Subcutaneous abdominal adipose tissue (tissue), 5 donors: ENCODE measurements at regions not wholly inside any gene's neighbourhood (a gene's known extent, or its start where the extent isn't known, plus 50 kb on each side); places are given as distances from the start of the nearest gene placed in this dataset.
"Not testable (repeated sequence)": the region's sequence is repeated elsewhere in the genome, so short reads cannot be mapped to it uniquely, and the experiment has no call there.

Source experiments
- H3K27ac ChIP-seq: one replicate; pipeline ENCODE4 v1.7.0; 2013; ENCODE audit warnings: low read depth, mild to moderate bottlenecking, inconsistent platforms, low read length, moderate library complexity
- H3K27me3 ChIP-seq, 5 donors: one replicate each; pipeline ENCODE4 v1.7.0; 2013; ENCODE audit warnings: low read length in 5 of 5, inconsistent platforms in 1 of 5; ENCODE audit not compliant: control insufficient read depth in 5 of 5, insufficient read depth in 4 of 5
- H3K36me3 ChIP-seq, 5 donors: one replicate each; pipeline ENCODE4 v1.7.0; 2013; ENCODE audit warnings: low read length in 5 of 5; ENCODE audit not compliant: control insufficient read depth in 5 of 5, insufficient read depth in 5 of 5
- H3K4me1 ChIP-seq, 5 donors: one replicate each; pipeline ENCODE4 v1.7.0; 2013; ENCODE audit warnings: low read length in 5 of 5, mild to moderate bottlenecking in 3 of 5, moderate library complexity in 1 of 5; ENCODE audit not compliant: control insufficient read depth in 5 of 5, insufficient read depth in 5 of 5
- H3K4me3 ChIP-seq, 5 donors: one replicate each; pipeline ENCODE4 v1.7.0; 2013; ENCODE audit warnings: low read length in 5 of 5, low read depth in 1 of 5
- H3K9ac ChIP-seq, 5 donors: one replicate each; pipeline ENCODE4 v1.7.0; 2013; ENCODE audit warnings: low read length in 5 of 5, mild to moderate bottlenecking in 4 of 5, moderate library complexity in 3 of 5
- H3K9me3 ChIP-seq, 5 donors: one replicate each; pipeline ENCODE4 v1.7.0; 2013; ENCODE audit warnings: low read length in 5 of 5; ENCODE audit not compliant: control insufficient read depth in 5 of 5
- donor health status: healthy.
- donor health status: healthy.
- donor health status: healthy.
- donor health status: healthy.
- donor health status: healthy.

GRCh38 chr1:145553795-145554194 lies 54.0 kb upstream of the GPR89A start:
- not testable (repeated sequence) for H3K4me1 ChIP-seq, H3K4me3 ChIP-seq, H3K27me3 ChIP-seq, H3K9ac ChIP-seq, H3K27ac ChIP-seq, H3K36me3 ChIP-seq, H3K9me3 ChIP-seq

GRCh38 chr1:145545055-145545454 lies 62.7 kb upstream of the GPR89A start:
- Histone ChIP-seq H3K36me3 (no peaks in the 10 kb centered on the region), H3K4me1 (no peaks in the 10 kb centered on the region), H3K9ac (no peak overlapping the region)

GRCh38 chr1:145541685-145542084 lies 66.1 kb upstream of the GPR89A start:
- not testable (repeated sequence) for H3K27ac ChIP-seq

More at GRCh38 chr1:145545055-145545454, 62.7 kb upstream of the GPR89A start:
- Histone ChIP-seq H3K27me3 (peaks cover 0 to 2% (median 0%) of the 10 kb centered on the region in 5 donors), H3K4me3 (no peak overlapping the region), H3K9me3 (no peaks in the 10 kb centered on the region), H3K27ac (no peak overlapping the region)

GRCh38 chr1:145541246-145541645 lies 66.5 kb upstream of the GPR89A start:
- not testable (repeated sequence) for H3K9me3 ChIP-seq, H3K27ac ChIP-seq, H3K9ac ChIP-seq, H3K36me3 ChIP-seq, H3K4me3 ChIP-seq, H3K27me3 ChIP-seq, H3K4me1 ChIP-seq

More at GRCh38 chr1:145541685-145542084, 66.1 kb upstream of the GPR89A start:
- not testable (repeated sequence) for H3K4me3 ChIP-seq, H3K9ac ChIP-seq, H3K4me1 ChIP-seq, H3K36me3 ChIP-seq, H3K9me3 ChIP-seq, H3K27me3 ChIP-seq

- not testable (repeated sequence) for H3K27ac ChIP-seq, H3K36me3 ChIP-seq, H3K4me3 ChIP-seq, H3K9me3 ChIP-seq, H3K27me3 ChIP-seq, H3K4me1 ChIP-seq, H3K9ac ChIP-seq
These were observed 69.5 kb upstream of the GPR89A start for GRCh38 chr1:145538118-145538882.

GRCh38 chr1:145537003-145537402 lies 70.8 kb upstream of the GPR89A start:
- H3K9ac ChIP-seq, H3K27ac ChIP-seq, H3K4me1 ChIP-seq, H3K36me3 ChIP-seq, H3K27me3 ChIP-seq, H3K9me3 ChIP-seq, H3K4me3 ChIP-seq: not testable (repeated sequence)

- not testable (repeated sequence) for H3K27ac ChIP-seq, H3K9ac ChIP-seq, H3K27me3 ChIP-seq, H3K9me3 ChIP-seq, H3K4me3 ChIP-seq, H3K36me3 ChIP-seq, H3K4me1 ChIP-seq
These were observed 72.3 kb upstream of the GPR89A start for GRCh38 chr1:145535461-145535860.

GRCh38 chr1:145528068-145528564 lies 79.7 kb upstream of the GPR89A start:
- H3K9ac ChIP-seq, H3K27me3 ChIP-seq, H3K4me1 ChIP-seq, H3K27ac ChIP-seq, H3K36me3 ChIP-seq, H3K9me3 ChIP-seq, H3K4me3 ChIP-seq: not testable (repeated sequence)

GRCh38 chr1:145520159-145520558 lies 87.6 kb upstream of the GPR89A start:
- H3K9ac ChIP-seq, H3K27me3 ChIP-seq, H3K9me3 ChIP-seq, H3K36me3 ChIP-seq, H3K27ac ChIP-seq, H3K4me1 ChIP-seq, H3K4me3 ChIP-seq: not testable (repeated sequence)

- not testable (repeated sequence) for H3K4me3 ChIP-seq, H3K36me3 ChIP-seq, H3K27ac ChIP-seq, H3K9ac ChIP-seq, H3K9me3 ChIP-seq, H3K27me3 ChIP-seq, H3K4me1 ChIP-seq
These were observed 88.5 kb upstream of the GPR89A start for GRCh38 chr1:145519302-145519701.
